Lower lobe of right lung (tissue), 2 donors: ENCODE measurements at regions not wholly inside any gene's neighbourhood (a gene's known extent, or its start where the extent isn't known, plus 50 kb on each side); places are given as distances from the start of the nearest gene placed in this dataset.
"Not testable (repeated sequence)": the region's sequence is repeated elsewhere in the genome, so short reads cannot be mapped to it uniquely, and the experiment has no call there.

Experiments
- ATAC-seq, 2 donors: fragments of 200-7000 bp; cut with Tn5 transposase; one replicate each; pipeline ENCODE4 v1.9.1; 2020 to 2022; ENCODE audit warnings: mild to moderate bottlenecking in 2 of 2, moderate library complexity in 2 of 2
- DNase-seq: peaks from one replicate; pipeline ENCODE4 v3.0.0-alpha.2; 2020
- H3K27ac ChIP-seq: fragments of 200-600 bp; one replicate; pipeline ENCODE4 v1.8.0; 2022
- H3K27me3 ChIP-seq: fragments of 200-600 bp; one replicate; pipeline ENCODE4 v1.8.0; 2022; ENCODE audit warnings: low read depth
- H3K36me3 ChIP-seq: fragments of 200-600 bp; one replicate; pipeline ENCODE4 v1.8.0; 2022; ENCODE audit warnings: mild to moderate bottlenecking
- H3K4me1 ChIP-seq: fragments of 200-600 bp; one replicate; pipeline ENCODE4 v1.8.0; 2022
- H3K4me3 ChIP-seq: fragments of 200-600 bp; one replicate; pipeline ENCODE4 v1.8.0; 2022; ENCODE audit warnings: mild to moderate bottlenecking
- H3K9me3 ChIP-seq: fragments of 200-600 bp; one replicate; pipeline ENCODE4 v1.8.0; 2022
- CTCF ChIP-seq: fragments of 200-600 bp; IDR thresholded peaks from one replicate; pipeline ENCODE4 v1.8.0; 2022; ENCODE audit warnings: antibody characterized with exemption, mild to moderate bottlenecking
- intact Hi-C: fragments of 100-400 bp; cut with DNase I; formaldehyde crosslinking; loops from one replicate; pipeline ENCODE4 v1.11.0; 2022
- donor health status: DM: no; HTN: yes; CAD: no; lungs with severe emphysema.

GRCh38 chr3:177622520-177622919 is 425.2 kb upstream of the TBL1XR1 start:
- no peak for DNase-seq
- no peaks in the 10 kb centered on the region for H3K27me3 ChIP-seq
- no peak for TF ChIP-seq CTCF
- H3K4me1 ChIP-seq = peaks cover 16% of the 10 kb centered on the region
- no peak for ATAC-seq
- intact Hi-C loops = no loop called here
- no peaks in the 10 kb centered on the region for H3K9me3 ChIP-seq
- no peak overlapping the region for H3K27ac ChIP-seq
- H3K36me3 ChIP-seq = no peaks in the 10 kb centered on the region
- H3K4me3 ChIP-seq = no peak overlapping the region

- H3K36me3 ChIP-seq = no peaks in the 10 kb centered on the region
- DNase-seq = no peak
- TF ChIP-seq CTCF = no peak
- H3K9me3 ChIP-seq = no peaks in the 10 kb centered on the region
- no peak overlapping the region for H3K27ac ChIP-seq
- intact Hi-C loops = no loop called here
- H3K4me3 ChIP-seq = no peak overlapping the region
- H3K27me3 ChIP-seq = no peaks in the 10 kb centered on the region
- ATAC-seq = no peak
- peaks cover 16% of the 10 kb centered on the region for H3K4me1 ChIP-seq
Measured at GRCh38 chr3:177622982-177623617, 425.8 kb upstream of the TBL1XR1 start.

- no peak for TF ChIP-seq CTCF
- no peak for ATAC-seq
- no peaks in the 10 kb centered on the region for H3K4me1 ChIP-seq
- H3K36me3 ChIP-seq = no peaks in the 10 kb centered on the region
- no peak overlapping the region for H3K27ac ChIP-seq
- H3K9me3 ChIP-seq = no peaks in the 10 kb centered on the region
- no peak for DNase-seq
- intact Hi-C loops = no loop called here
- H3K4me3 ChIP-seq = no peak overlapping the region
- no peaks in the 10 kb centered on the region for H3K27me3 ChIP-seq
Measured at GRCh38 chr3:177624528-177625495, 427.5 kb upstream of the TBL1XR1 start.

GRCh38 chr3:177626045-177626444 is 428.8 kb upstream of the TBL1XR1 start:
- intact Hi-C loops = no loop called here
- DNase-seq (no peak), ATAC-seq (no peak)
- Histone ChIP-seq H3K27ac (no peak overlapping the region), H3K4me3 (no peak overlapping the region), H3K36me3 (no peaks in the 10 kb centered on the region), H3K27me3 (no peaks in the 10 kb centered on the region), H3K4me1 (no peaks in the 10 kb centered on the region), H3K9me3 (no peaks in the 10 kb centered on the region)
- no peak for TF ChIP-seq CTCF

- intact Hi-C loops, DNase-seq, H3K27ac ChIP-seq, H3K4me3 ChIP-seq, H3K36me3 ChIP-seq, H3K4me1 ChIP-seq, ATAC-seq, H3K27me3 ChIP-seq, H3K9me3 ChIP-seq: not testable (repeated sequence)
Measured at GRCh38 chr3:177628095-177628719, 430.9 kb upstream of the TBL1XR1 start.
